ENCODE measurements at regions not wholly inside any gene's neighbourhood (a gene's known extent, or its start where the extent isn't known, plus 50 kb on each side); places are given as distances from the start of the nearest gene placed in this dataset.
"Not testable (repeated sequence)": the region's sequence is repeated elsewhere in the genome, so short reads cannot be mapped to it uniquely, and the experiment has no call there.

DNA sequence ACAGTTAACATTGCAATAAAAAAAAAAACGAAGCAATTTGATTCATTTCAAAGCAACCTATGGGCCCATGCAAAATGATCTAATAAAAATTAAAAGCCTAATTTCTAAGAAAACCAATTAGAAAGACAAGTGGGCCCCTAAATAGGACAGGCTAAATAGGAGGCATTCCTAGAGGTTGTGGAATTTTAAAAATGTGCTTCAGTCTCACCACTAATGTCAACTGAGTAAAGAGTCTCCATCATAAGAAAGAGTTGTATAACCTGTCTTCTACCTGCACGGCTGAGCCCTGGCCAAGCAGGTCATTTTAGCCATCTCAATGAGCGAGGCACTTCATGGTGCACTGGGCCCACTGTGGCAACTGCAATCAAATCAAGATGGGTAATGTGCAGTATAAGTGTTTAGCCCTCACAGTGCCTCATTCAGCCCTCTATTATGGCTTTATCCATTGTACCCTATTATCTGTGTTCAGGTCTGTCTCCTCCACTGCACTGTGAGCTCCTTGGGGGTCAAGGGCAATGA, 76.4 kb downstream of the PRSS23 start:
- no peak overlapping the region for H3K4me3 ChIP-seq (ENCODE audit: low read depth, low read length)
- no peak for TF ChIP-seq CTCF (IDR thresholded peaks at IDR 0.05; ENCODE audit: low read depth, low read length)

DNA sequence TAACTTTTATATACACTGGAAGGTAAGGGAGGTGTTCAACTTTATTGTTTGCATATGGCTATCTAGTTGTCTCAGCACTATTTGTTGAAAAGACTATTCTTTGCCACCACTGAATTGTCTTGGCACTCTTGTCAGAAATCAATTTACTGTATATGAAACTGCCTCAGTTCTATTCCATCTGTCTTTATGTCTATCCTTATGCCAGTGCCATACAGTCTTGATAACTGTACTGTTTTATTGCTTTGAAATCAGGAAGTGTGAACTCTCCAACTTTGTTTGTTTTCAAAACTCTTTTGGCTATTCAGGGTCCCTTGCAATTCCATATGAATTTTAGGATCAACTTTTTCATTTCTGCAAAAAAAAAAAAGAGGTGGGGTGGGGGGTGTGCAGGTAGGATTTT, 77.2 kb downstream of the PRSS23 start:
- H3K4me3 ChIP-seq (ENCODE audit: low read depth, low read length), result no peak overlapping the region
- TF ChIP-seq CTCF (IDR thresholded peaks at IDR 0.05; ENCODE audit: low read depth, low read length), result no peak

- not testable (repeated sequence) for H3K4me3 ChIP-seq (ENCODE audit: low read depth, low read length)
Observed at GRCh38 chr11:86879241-86879640, 76.0 kb downstream of the FZD4 start.

- TF ChIP-seq CTCF (IDR thresholded peaks at IDR 0.05; ENCODE audit: low read depth, low read length), result no peak
Observed at GRCh38 chr11:86885311-86885710, 69.9 kb downstream of the FZD4 start.

GRCh38 chr11:86888164-86889000, 66.8 kb downstream of the FZD4 start:
- no peak overlapping the region for H3K4me3 ChIP-seq (ENCODE audit: low read depth, low read length)
- TF ChIP-seq CTCF (IDR thresholded peaks at IDR 0.05; ENCODE audit: low read depth, low read length), result no peak

More at GRCh38 chr11:86885311-86885710, 69.9 kb downstream of the FZD4 start:
- no peak overlapping the region for H3K4me3 ChIP-seq (ENCODE audit: low read depth, low read length)

DNA sequence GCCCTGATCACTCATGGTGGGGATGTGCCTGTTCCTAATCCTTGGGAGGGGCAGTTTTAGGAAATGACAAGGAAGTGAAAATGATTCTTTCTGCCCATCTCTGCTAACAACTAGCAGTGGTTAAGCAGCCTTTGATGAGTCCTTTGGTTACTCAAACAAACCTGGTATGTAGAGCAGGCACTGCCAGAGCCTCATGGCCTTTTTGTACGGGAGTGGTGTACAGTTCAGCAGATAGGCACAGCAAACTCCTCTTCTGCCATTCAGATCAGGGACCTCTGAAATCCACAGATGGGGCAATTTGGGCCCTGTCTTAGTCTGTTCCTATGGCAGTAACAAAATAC, 66.2 kb downstream of the FZD4 start:
- TF ChIP-seq CTCF (IDR thresholded peaks at IDR 0.05; ENCODE audit: low read depth, low read length), result no peak
- no peak overlapping the region for H3K4me3 ChIP-seq (ENCODE audit: low read depth, low read length)

DNA sequence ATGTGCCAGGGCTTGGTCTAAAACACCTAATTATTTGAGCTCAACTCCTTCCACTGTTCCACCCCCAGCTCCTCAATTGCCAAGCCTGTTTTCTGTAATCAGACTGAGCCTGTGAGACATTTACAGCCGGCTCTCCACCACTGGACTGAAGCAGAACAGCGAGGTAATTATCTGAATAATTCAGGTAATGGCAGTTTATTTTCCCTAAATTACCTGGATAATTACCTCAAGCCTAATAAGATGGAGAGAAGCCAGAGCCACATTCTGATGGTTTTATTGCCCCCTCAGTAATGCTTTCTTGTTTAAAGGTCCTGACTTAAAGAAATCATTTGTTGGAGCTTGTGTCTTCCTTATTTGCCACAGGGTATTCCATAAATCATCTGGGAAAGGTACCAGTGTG, 64.2 kb downstream of the FZD4 start:
- no peak for TF ChIP-seq CTCF (IDR thresholded peaks at IDR 0.05; ENCODE audit: low read depth, low read length)
- H3K4me3 ChIP-seq (ENCODE audit: low read depth, low read length), result no peak overlapping the region

- TF ChIP-seq CTCF (IDR thresholded peaks at IDR 0.05; ENCODE audit: low read depth, low read length), result no peak
- H3K4me3 ChIP-seq (ENCODE audit: low read depth, low read length), result no peak overlapping the region
Observed at GRCh38 chr11:86893235-86893634, 62.0 kb downstream of the FZD4 start.

All from WI38 (cell line).